Stimulated activated memory B cell treated with anti-CD40 and anti-IgM and Interleukin-4, amounts not matched to agents 10 μg/mL and 1 μg/mL and 100 μg/mL, for 72 hours (primary cell): ENCODE measurements at regions not wholly inside any gene's neighbourhood (a gene's known extent, or its start where the extent isn't known, plus 50 kb on each side); places are given as distances from the start of the nearest gene placed in this dataset.
"Not testable (repeated sequence)": the region's sequence is repeated elsewhere in the genome, so short reads cannot be mapped to it uniquely, and the experiment has no call there.

Source experiments
- ATAC-seq: fragments of 150-1000 bp; cut with Tn5 transposase; 2 replicates; pipeline ENCODE4 v1.10.0; 2021
- H3K27ac Mint-ChIP-seq: one replicate; pipeline ENCODE4 v1.8.0; 2022; ENCODE audit warnings: mild to moderate bottlenecking, mixed read lengths
- H3K27me3 Mint-ChIP-seq: one replicate; pipeline ENCODE4 v1.8.0; 2022; ENCODE audit warnings: mixed read lengths
- H3K36me3 Mint-ChIP-seq: one replicate; pipeline ENCODE4 v1.8.0; 2022; ENCODE audit warnings: mixed read lengths
- H3K4me1 Mint-ChIP-seq: one replicate; pipeline ENCODE4 v1.8.0; 2022; ENCODE audit warnings: mixed read lengths
- H3K4me3 Mint-ChIP-seq: one replicate; pipeline ENCODE4 v1.8.0; 2022; ENCODE audit warnings: mild to moderate bottlenecking, moderate library complexity, mixed read lengths
- H3K9me3 Mint-ChIP-seq: one replicate; pipeline ENCODE4 v1.8.0; 2022; ENCODE audit warnings: mixed read lengths

DNA sequence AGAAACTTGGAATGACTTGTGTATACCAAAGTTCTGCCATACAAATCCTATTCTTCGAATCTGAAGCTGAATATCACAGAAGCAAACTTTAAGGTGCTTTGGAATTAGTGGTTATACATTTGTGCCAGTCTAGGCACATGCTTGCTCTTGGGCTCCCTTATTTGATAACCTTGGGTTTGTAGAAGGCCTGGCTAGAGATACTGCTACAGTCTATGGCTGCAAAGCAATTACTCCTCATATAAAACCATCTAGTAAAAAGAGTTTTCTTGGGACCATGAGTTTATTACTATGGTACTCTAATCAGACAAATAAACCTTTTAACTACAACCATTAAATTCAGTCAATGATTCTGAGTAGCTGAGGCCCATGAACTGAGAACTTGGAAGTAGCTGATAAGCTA, 92.5 kb upstream of the SLC13A1 start:
- H3K4me1 Mint-ChIP-seq, result no peaks in the 10 kb centered on the region
- ATAC-seq, result no peak
- peaks cover 6% of the 10 kb centered on the region for H3K9me3 Mint-ChIP-seq
- H3K27me3 Mint-ChIP-seq, result no peaks in the 10 kb centered on the region
- no peak overlapping the region for H3K27ac Mint-ChIP-seq
- H3K4me3 Mint-ChIP-seq, result no peak overlapping the region
- no peaks in the 10 kb centered on the region for H3K36me3 Mint-ChIP-seq

- ATAC-seq, result no peak
- Mint-ChIP-seq H3K4me1 (no peaks in the 10 kb centered on the region), H3K27me3 (no peaks in the 10 kb centered on the region), H3K36me3 (no peaks in the 10 kb centered on the region), H3K9me3 (peaks cover 9% of the 10 kb centered on the region), H3K4me3 (no peak overlapping the region), H3K27ac (no peak overlapping the region)
Observed at GRCh38 chr7:123289200-123289599, 89.4 kb upstream of the SLC13A1 start.

DNA sequence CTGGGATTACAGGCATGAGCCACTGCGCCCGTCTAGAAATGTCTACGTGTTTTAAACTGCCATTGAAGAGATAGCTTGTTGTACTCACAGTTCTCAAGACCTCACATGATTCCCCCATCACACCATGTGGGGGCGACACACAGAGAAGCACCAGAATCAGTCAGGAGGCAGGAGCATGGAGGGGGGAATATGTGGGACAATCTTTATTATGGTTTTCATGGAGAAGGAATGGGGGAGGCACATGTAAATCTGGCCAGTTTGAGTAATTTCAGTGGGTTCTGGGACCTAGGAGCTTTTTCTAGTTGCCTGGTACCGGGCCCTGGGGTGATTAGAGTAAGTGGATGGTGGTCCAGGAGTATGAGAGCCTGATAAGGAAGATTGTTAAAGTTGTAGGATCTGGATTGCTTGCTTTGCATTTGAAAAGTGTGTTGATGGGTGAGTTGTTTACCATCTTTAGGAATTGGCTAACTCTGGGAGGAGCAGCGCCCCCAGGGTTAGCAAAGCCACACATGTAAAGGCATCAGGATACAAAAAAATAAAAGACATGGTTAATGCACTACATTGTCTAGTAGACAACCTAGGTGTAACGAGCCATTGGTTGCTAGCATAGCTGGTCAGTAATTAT, 85.4 kb upstream of the SLC13A1 start:
- no peaks in the 10 kb centered on the region for H3K4me1 Mint-ChIP-seq
- H3K27me3 Mint-ChIP-seq, result no peaks in the 10 kb centered on the region
- H3K27ac Mint-ChIP-seq, result no peak overlapping the region
- peaks cover 9% of the 10 kb centered on the region for H3K9me3 Mint-ChIP-seq
- no peak for ATAC-seq
- H3K36me3 Mint-ChIP-seq, result no peaks in the 10 kb centered on the region
- no peak overlapping the region for H3K4me3 Mint-ChIP-seq

- no peaks in the 10 kb centered on the region for H3K27me3 Mint-ChIP-seq
- H3K36me3 Mint-ChIP-seq, result no peaks in the 10 kb centered on the region
- no peaks in the 10 kb centered on the region for H3K4me1 Mint-ChIP-seq
- peaks cover 6% of the 10 kb centered on the region for H3K9me3 Mint-ChIP-seq
- ATAC-seq, result no peak
- no peak overlapping the region for H3K4me3 Mint-ChIP-seq
- no peak overlapping the region for H3K27ac Mint-ChIP-seq
Observed at GRCh38 chr7:123283373-123283772, 83.6 kb upstream of the SLC13A1 start.

DNA sequence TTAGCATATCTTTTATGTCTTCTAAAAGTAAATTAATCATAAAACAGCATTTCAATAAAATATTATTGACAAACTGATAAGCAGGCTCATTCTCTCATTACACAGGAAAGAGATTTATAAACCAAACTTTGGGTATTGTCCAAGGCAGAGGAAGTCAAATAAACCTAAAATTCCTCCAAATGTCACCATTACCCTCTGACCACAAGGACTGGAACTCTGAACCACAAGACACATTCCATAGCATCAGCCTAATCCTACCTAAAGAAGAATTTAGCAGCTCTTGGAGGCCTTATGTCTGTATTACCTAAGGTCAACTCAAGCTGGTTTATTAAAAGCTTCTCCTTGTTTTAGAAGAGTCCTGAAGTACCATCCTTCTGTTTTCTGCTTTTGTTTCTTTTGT, 82.4 kb upstream of the SLC13A1 start:
- Mint-ChIP-seq H3K27ac (no peak overlapping the region), H3K27me3 (no peaks in the 10 kb centered on the region), H3K4me3 (no peak overlapping the region), H3K36me3 (no peaks in the 10 kb centered on the region), H3K4me1 (no peaks in the 10 kb centered on the region), H3K9me3 (peaks cover 3% of the 10 kb centered on the region)
- no peak for ATAC-seq

GRCh38 chr7:123279949-123280348, 80.2 kb upstream of the SLC13A1 start:
- H3K36me3 Mint-ChIP-seq, result no peaks in the 10 kb centered on the region

DNA sequence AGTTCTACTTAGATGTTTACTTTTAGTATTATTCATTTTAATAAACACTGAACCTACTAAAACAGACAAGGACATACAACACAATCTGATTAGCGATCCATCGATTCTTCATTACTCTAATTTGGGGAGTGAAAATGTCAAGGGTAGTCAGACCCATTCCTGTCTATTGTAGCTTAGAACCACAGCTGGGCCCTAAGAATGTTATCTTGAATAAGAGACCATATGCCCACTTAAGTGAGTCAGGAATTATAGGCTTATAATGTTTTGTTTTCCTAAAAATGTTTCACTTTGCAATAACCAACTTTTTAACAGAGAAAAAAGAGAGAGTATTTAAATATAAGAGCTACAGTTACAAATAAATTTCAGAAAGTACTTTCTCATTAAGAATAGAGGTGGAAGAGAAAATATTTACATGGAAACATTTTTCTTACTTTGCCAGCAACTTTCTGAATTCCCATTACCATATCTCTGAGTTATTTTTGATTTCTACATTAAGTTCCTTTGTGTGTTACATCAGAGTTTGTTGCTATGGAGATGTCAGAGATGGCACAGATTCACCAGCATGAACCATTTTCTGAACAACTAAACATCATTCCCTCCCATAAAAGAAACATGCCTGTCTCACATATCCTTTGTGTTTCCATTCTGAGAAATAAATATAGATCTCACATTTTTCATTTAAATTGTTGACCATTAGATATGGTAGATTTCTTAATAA, 75.4 kb upstream of the SLC13A1 start:
- no peaks in the 10 kb centered on the region for H3K9me3 Mint-ChIP-seq
- H3K27me3 Mint-ChIP-seq, result no peaks in the 10 kb centered on the region
- H3K27ac Mint-ChIP-seq, result no peak overlapping the region
- H3K36me3 Mint-ChIP-seq, result no peaks in the 10 kb centered on the region
- H3K4me1 Mint-ChIP-seq, result no peaks in the 10 kb centered on the region
- no peak overlapping the region for H3K4me3 Mint-ChIP-seq
- ATAC-seq, result no peak

More at GRCh38 chr7:123279949-123280348, 80.2 kb upstream of the SLC13A1 start:
- H3K4me1 Mint-ChIP-seq, result no peaks in the 10 kb centered on the region
- no peak overlapping the region for H3K27ac Mint-ChIP-seq
- no peak overlapping the region for H3K4me3 Mint-ChIP-seq
- H3K27me3 Mint-ChIP-seq, result no peaks in the 10 kb centered on the region
- H3K9me3 Mint-ChIP-seq, result peaks cover under 1% of the 10 kb centered on the region
- no peak for ATAC-seq

GRCh38 chr7:123273185-123273584, 73.4 kb upstream of the SLC13A1 start:
- Mint-ChIP-seq H3K9me3 (no peaks in the 10 kb centered on the region), H3K4me1 (no peaks in the 10 kb centered on the region), H3K4me3 (no peak overlapping the region), H3K27ac (no peak overlapping the region), H3K27me3 (no peaks in the 10 kb centered on the region), H3K36me3 (no peaks in the 10 kb centered on the region)
- no peak for ATAC-seq

GRCh38 chr7:123271856-123272255, 72.1 kb upstream of the SLC13A1 start:
- Mint-ChIP-seq H3K27ac (no peak overlapping the region), H3K27me3 (no peaks in the 10 kb centered on the region), H3K4me3 (no peak overlapping the region), H3K4me1 (no peaks in the 10 kb centered on the region), H3K36me3 (no peaks in the 10 kb centered on the region), H3K9me3 (no peaks in the 10 kb centered on the region)
- no peak for ATAC-seq

DNA sequence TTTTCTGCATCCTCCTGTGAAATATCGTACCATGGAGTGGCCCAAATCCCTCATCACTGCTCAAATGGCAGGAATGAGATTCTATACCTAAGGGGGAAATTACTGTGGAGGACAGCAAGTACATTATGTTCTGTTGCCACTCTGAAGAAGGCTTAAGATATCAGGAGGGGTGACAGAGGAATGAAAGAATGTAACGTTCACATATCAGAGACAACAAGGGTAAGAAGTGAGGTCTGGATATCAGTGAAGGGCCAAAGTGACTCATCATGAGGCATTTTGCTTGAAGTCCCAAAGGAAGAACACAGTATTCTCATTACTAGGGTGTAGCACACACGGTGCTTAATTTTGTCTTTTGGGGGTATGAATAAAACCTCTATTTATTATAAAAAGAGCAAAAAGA, 71.5 kb upstream of the SLC13A1 start:
- Mint-ChIP-seq H3K27ac (no peak overlapping the region), H3K4me3 (no peak overlapping the region), H3K36me3 (no peaks in the 10 kb centered on the region), H3K9me3 (no peaks in the 10 kb centered on the region), H3K27me3 (no peaks in the 10 kb centered on the region), H3K4me1 (no peaks in the 10 kb centered on the region)
- ATAC-seq, result no peak

DNA sequence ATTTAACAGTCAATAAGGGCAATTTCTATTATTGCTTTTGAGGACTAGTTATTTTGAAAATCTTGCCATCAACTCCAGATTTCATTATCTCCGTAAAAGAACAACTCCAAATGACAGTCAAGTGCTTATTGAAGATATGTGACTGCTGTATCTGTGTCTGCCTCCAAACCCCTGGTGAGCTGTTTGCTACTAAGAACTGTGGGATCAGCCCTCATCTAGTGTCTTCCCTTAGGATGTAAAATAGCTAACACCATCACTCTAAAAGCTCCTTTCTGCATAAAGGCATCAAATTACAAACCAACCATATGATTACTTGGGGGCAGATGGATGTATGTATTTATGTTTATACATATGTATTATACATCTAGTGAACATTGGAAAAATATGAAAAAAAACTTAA, 70.8 kb upstream of the SLC13A1 start:
- ATAC-seq, result no peak
- Mint-ChIP-seq H3K27ac (no peak overlapping the region), H3K4me3 (no peak overlapping the region), H3K27me3 (no peaks in the 10 kb centered on the region), H3K36me3 (no peaks in the 10 kb centered on the region), H3K9me3 (no peaks in the 10 kb centered on the region), H3K4me1 (no peaks in the 10 kb centered on the region)

DNA sequence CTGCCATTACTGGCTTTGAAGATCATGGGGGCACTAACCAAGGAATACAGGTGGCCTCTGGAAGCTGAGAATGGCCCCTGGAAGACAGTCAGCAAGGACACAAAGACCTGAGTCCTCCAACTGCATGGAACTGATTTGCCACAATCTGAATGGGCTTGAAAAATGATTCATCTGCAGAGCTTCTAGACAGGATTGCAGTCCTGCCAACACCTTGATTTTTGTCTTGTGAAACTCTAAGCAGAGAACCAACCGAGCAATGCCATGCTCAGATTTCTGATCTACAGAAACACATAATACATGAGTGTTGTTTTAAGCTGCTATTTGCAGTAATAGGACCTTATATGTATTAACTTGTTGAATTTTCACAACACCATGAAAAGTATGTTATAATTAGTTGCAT, 66.1 kb upstream of the SLC13A1 start:
- Mint-ChIP-seq H3K4me3 (no peak overlapping the region), H3K27me3 (no peaks in the 10 kb centered on the region), H3K36me3 (no peaks in the 10 kb centered on the region), H3K4me1 (no peaks in the 10 kb centered on the region), H3K9me3 (peaks cover 3% of the 10 kb centered on the region), H3K27ac (no peak overlapping the region)
- no peak for ATAC-seq

GRCh38 chr7:123264820-123265219, 65.1 kb upstream of the SLC13A1 start:
- not testable (repeated sequence) for H3K27me3 Mint-ChIP-seq, H3K36me3 Mint-ChIP-seq, H3K27ac Mint-ChIP-seq, H3K4me3 Mint-ChIP-seq, H3K9me3 Mint-ChIP-seq, ATAC-seq, H3K4me1 Mint-ChIP-seq

DNA sequence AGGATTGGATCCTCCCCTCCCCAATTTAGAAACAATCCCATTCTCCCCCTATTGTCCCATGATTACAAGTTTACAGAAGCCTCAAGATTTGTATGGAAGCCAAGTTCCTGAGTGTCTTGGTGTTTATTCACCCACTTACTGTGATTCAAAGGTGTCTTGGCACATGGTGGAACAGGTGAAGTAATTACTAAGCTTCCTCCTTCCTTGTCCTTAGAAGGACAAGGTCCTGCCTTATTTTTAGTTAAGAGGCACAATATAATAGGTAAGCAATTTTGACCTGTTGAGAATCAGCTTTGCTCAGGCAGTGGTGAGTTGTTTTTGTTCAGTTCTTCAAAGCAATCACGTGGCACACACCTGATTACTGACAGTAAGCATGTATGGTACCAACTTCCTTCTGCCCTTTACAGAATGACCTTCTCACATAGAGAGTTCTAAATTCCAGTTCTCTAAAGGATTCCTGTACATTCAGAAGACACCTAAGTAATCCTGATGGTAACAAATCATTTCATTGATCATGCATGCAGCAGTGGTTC, 60.7 kb upstream of the SLC13A1 start:
- Mint-ChIP-seq H3K4me3 (no peak overlapping the region), H3K4me1 (no peaks in the 10 kb centered on the region), H3K27ac (no peak overlapping the region), H3K27me3 (no peaks in the 10 kb centered on the region), H3K9me3 (peaks cover 3% of the 10 kb centered on the region), H3K36me3 (no peaks in the 10 kb centered on the region)
- no peak for ATAC-seq

DNA sequence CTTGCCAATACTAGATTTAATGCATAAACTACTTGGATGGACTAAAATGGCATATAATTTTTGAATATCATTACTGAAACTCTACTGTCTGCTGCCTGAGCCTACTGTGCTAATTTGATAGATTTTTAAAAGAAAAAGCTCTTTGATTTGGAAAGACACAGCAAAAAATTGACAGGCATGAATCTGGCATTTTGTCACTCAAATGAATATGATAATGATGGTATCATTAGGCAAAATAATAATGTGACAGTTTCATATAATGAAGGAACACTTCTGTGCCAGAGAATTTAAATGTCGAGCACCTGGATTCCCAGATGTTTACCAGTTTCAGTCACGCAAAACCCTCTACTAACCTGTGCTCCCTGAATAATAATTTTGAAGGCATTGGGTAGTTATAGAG, 60.0 kb upstream of the SLC13A1 start:
- no peaks in the 10 kb centered on the region for H3K36me3 Mint-ChIP-seq
- no peak overlapping the region for H3K27ac Mint-ChIP-seq
- peaks cover 3% of the 10 kb centered on the region for H3K9me3 Mint-ChIP-seq
- H3K27me3 Mint-ChIP-seq, result no peaks in the 10 kb centered on the region
- no peaks in the 10 kb centered on the region for H3K4me1 Mint-ChIP-seq
- no peak for ATAC-seq
- H3K4me3 Mint-ChIP-seq, result no peak overlapping the region
